ENCODE measurements at regions not wholly inside any gene's neighbourhood (a gene's known extent, or its start where the extent isn't known, plus 50 kb on each side); places are given as distances from the start of the nearest gene placed in this dataset.

GRCh38 chr3:16809482-16809881 lies 75.3 kb upstream of the PLCL2 start:
- no peak for DNase-seq (ENCODE audit: low read depth)

GRCh38 chr3:16809993-16810392 lies 74.8 kb upstream of the PLCL2 start:
- DNase-seq (ENCODE audit: low read depth) = no peak

GRCh38 chr3:16810593-16811367 lies 74.0 kb upstream of the PLCL2 start:
- DNase-seq (ENCODE audit: low read depth) = no peak

- no peak for DNase-seq (ENCODE audit: low read depth)
These were observed 72.8 kb upstream of the PLCL2 start for GRCh38 chr3:16811950-16812349.

GRCh38 chr3:16813336-16813735 lies 71.4 kb upstream of the PLCL2 start:
- no peak for DNase-seq (ENCODE audit: low read depth)

- no peak for DNase-seq (ENCODE audit: low read depth)
These were observed 68.5 kb upstream of the PLCL2 start for GRCh38 chr3:16816048-16816780.

GRCh38 chr3:16817197-16817596 lies 67.6 kb upstream of the PLCL2 start:
- DNase-seq (ENCODE audit: low read depth) = no peak

GRCh38 chr3:16818194-16818593 lies 66.6 kb upstream of the PLCL2 start:
- DNase-seq (ENCODE audit: low read depth) = no peak

- no peak for DNase-seq (ENCODE audit: low read depth)
These were observed 65.8 kb upstream of the PLCL2 start for GRCh38 chr3:16818945-16819344.

GRCh38 chr3:16820485-16820884 lies 64.3 kb upstream of the PLCL2 start:
- no peak for DNase-seq (ENCODE audit: low read depth)

- no peak for DNase-seq (ENCODE audit: low read depth)
These were observed 63.7 kb upstream of the PLCL2 start for GRCh38 chr3:16821053-16821452.

GRCh38 chr3:16824081-16824696 lies 60.6 kb upstream of the PLCL2 start:
- DNase-seq (ENCODE audit: low read depth) = no peak

GRCh38 chr3:16825617-16826204 lies 59.0 kb upstream of the PLCL2 start:
- no peak for DNase-seq (ENCODE audit: low read depth)

- DNase-seq (ENCODE audit: low read depth) = no peak
These were observed 55.9 kb upstream of the PLCL2 start for GRCh38 chr3:16828815-16829214.

- no peak for DNase-seq (ENCODE audit: low read depth)
These were observed 52.9 kb upstream of the PLCL2 start for GRCh38 chr3:16831846-16832245.

- DNase-seq (ENCODE audit: low read depth) = no peak
These were observed 50.5 kb upstream of the PLCL2 start for GRCh38 chr3:16834214-16834613.

GRCh38 chr3:16834753-16835152 lies 50.0 kb upstream of the PLCL2 start:
- no peak for DNase-seq (ENCODE audit: low read depth)
